Cardiac septum (tissue), 1 donor: ENCODE measurements at regions not wholly inside any gene's neighbourhood (a gene's known extent, or its start where the extent isn't known, plus 50 kb on each side); places are given as distances from the start of the nearest gene placed in this dataset.
"Not testable (repeated sequence)": the region's sequence is repeated elsewhere in the genome, so short reads cannot be mapped to it uniquely, and the experiment has no call there.

ENCODE experiments used
- DNase-seq: peaks from one replicate; pipeline ENCODE4 v3.0.0-alpha.2; 2020; ENCODE audit warnings: low spot score
- intact Hi-C: fragments of 100-400 bp; cut with DNase I; formaldehyde crosslinking; loops from one replicate; pipeline ENCODE4 v1.14.0; 2022
- donor health status: DM: no; HTN: no; CAD: no.

- no peak for DNase-seq
- intact Hi-C loops: loop anchor here (1.0 to 2.0 kb wide), 2 partner anchors 70 to 90 kb away; no protein-coding TSS in a partner anchor
Measured at GRCh38 chr15:78708713-78709260, 67.8 kb upstream of the CHRNB4 start.

- DNase-seq: peak; percentile 10
- intact Hi-C loops: not testable (repeated sequence)
Measured at GRCh38 chr15:78706481-78707235, 65.6 kb upstream of the CHRNB4 start.

- intact Hi-C loops: not testable (repeated sequence)
- DNase-seq: peak; percentile 49
Measured at GRCh38 chr15:78703334-78704056, 62.5 kb upstream of the CHRNB4 start.

- intact Hi-C loops: no loop called here
- peak; percentile 57 for DNase-seq
Measured at GRCh38 chr15:78702609-78703333, 61.8 kb upstream of the CHRNB4 start.

- intact Hi-C loops: no loop called here
- no peak for DNase-seq
Measured at GRCh38 chr15:78697449-78697848, 56.4 kb upstream of the CHRNB4 start.

- intact Hi-C loops: no loop called here
- no peak for DNase-seq
Measured at GRCh38 chr15:78696436-78696835, 55.4 kb upstream of the CHRNB4 start.

GRCh38 chr15:78695854-78696253 lies 54.8 kb upstream of the CHRNB4 start:
- no peak for DNase-seq
- intact Hi-C loops: no loop called here

- intact Hi-C loops: no loop called here
- peak; percentile 9 for DNase-seq
Measured at GRCh38 chr15:78695046-78695671, 54.1 kb upstream of the CHRNB4 start.

- DNase-seq: peak; percentile 50
- intact Hi-C loops: no loop called here
Measured at GRCh38 chr15:78691851-78692421, 50.9 kb upstream of the CHRNB4 start.

GRCh38 chr15:78691167-78691850 lies 50.3 kb upstream of the CHRNB4 start:
- intact Hi-C loops: no loop called here
- peak; percentile 12 for DNase-seq
